HEK293 (cell line): ENCODE measurements at regions not wholly inside any gene's neighbourhood (a gene's known extent, or its start where the extent isn't known, plus 50 kb on each side); places are given as distances from the start of the nearest gene placed in this dataset.

Source experiments
- CTCF ChIA-PET: fragments of 350-600 bp; formaldehyde crosslinking; extraction: SDS; loops from one replicate; lab custom pipeline; 2021; ENCODE audit warnings: antibody characterized with exemption; lab: Yijun Ruan, JAX
- POLR2A ChIA-PET: fragments of 300-600 bp; formaldehyde crosslinking; extraction: SDS; loops from one replicate; lab custom pipeline; 2020; ENCODE audit warnings: antibody characterized with exemption, inconsistent platforms; lab: Yijun Ruan, JAX
- H3K27ac ChIP-seq: fragments of 200-500 bp; sonication (Bioruptor generic); 2 replicates; pipeline ENCODE4 v1.5.1; 2014; ENCODE audit warnings: low read depth, low read length, control low read depth, inconsistent platforms; ENCODE audit errors: extremely low read depth
- H3K36me3 ChIP-seq, 2 experiments: fragments of 200-500 bp in 1 of 2; sonication (Bioruptor generic) in 1 of 2; 1 replicate in 1 of 2; 2 replicates in 1 of 2; pipeline ENCODE4 v1.5.1; 2014 to 2017; ENCODE audit warnings: inconsistent platforms in 2 of 2, low read length in 2 of 2; ENCODE audit not compliant: control insufficient read depth in 2 of 2, insufficient read depth in 1 of 2
- H3K4me1 ChIP-seq: fragments of 200-500 bp; sonication (Bioruptor generic); 2 replicates; pipeline ENCODE4 v1.5.1; 2014; ENCODE audit warnings: mild to moderate bottlenecking, low read length, inconsistent platforms; ENCODE audit not compliant: control insufficient read depth, insufficient read depth
- H3K4me3 ChIP-seq: 2 replicates; pipeline ENCODE4 v1.5.1; 2011; ENCODE audit warnings: low read depth, mild to moderate bottlenecking, control low read depth, low read length, moderate library complexity
- H3K9me3 ChIP-seq: fragments of 200-500 bp; sonication (Bioruptor generic); 2 replicates; pipeline ENCODE4 v1.5.1; 2014; ENCODE audit warnings: low read depth, low read length, inconsistent platforms; ENCODE audit not compliant: control insufficient read depth, insufficient read depth
- GFI1B ChIP-seq: fragments of 450-650 bp; formaldehyde crosslinking; IDR thresholded peaks from 2 replicates; pipeline ENCODE4 v1.5.1; 2016; ENCODE audit warnings: missing biosample characterization, missing genetic modification characterization
- GLI4 ChIP-seq: fragments of 450-650 bp; formaldehyde crosslinking; IDR thresholded peaks from 2 replicates; pipeline ENCODE4 v1.5.1; 2016; ENCODE audit warnings: missing biosample characterization, missing genetic modification characterization
- HOXC10 ChIP-seq: sonication (generic); formaldehyde crosslinking; IDR thresholded peaks from 2 replicates; pipeline ENCODE4 v1.8.1; 2023; ENCODE audit warnings: mild to moderate bottlenecking, missing genetic modification reagents
- KLF8 ChIP-seq: fragments of 450-650 bp; formaldehyde crosslinking; IDR thresholded peaks from 2 replicates; pipeline ENCODE4 v1.5.1; 2016; ENCODE audit warnings: missing biosample characterization, missing genetic modification characterization
- ZBTB21 ChIP-seq: fragments of 450-650 bp; formaldehyde crosslinking; IDR thresholded peaks from 2 replicates; pipeline ENCODE4 v1.5.1; 2017; ENCODE audit warnings: missing biosample characterization, missing genetic modification characterization
- ZNF157 ChIP-seq: fragments of 450-650 bp; formaldehyde crosslinking; IDR thresholded peaks from 2 replicates; pipeline ENCODE4 v1.5.1; 2016; ENCODE audit warnings: missing biosample characterization, missing genetic modification characterization
- ZNF202 ChIP-seq: fragments of 450-650 bp; formaldehyde crosslinking; IDR thresholded peaks from 2 replicates; pipeline ENCODE4 v1.5.1; 2016; ENCODE audit warnings: missing biosample characterization, missing genetic modification characterization, borderline replicate concordance
- ZNF223 ChIP-seq: fragments of 450-650 bp; formaldehyde crosslinking; IDR thresholded peaks from 2 replicates; pipeline ENCODE4 v1.5.1; 2016; ENCODE audit warnings: missing biosample characterization, missing genetic modification characterization
- ZNF341 ChIP-seq: fragments of 450-650 bp; formaldehyde crosslinking; IDR thresholded peaks from 2 replicates; pipeline ENCODE4; 2016; ENCODE audit warnings: low read depth, missing biosample characterization, missing genetic modification characterization
- ZNF423 ChIP-seq: fragments of 450-650 bp; formaldehyde crosslinking; IDR thresholded peaks from 2 replicates; pipeline ENCODE4 v1.5.1; 2016; ENCODE audit warnings: missing biosample characterization, missing genetic modification characterization
- ZNF433 ChIP-seq: fragments of 450-650 bp; formaldehyde crosslinking; IDR thresholded peaks from 2 replicates; pipeline ENCODE4 v1.5.1; 2016; ENCODE audit warnings: missing biosample characterization, missing genetic modification characterization, low read depth
- ZNF561 ChIP-seq: fragments of 450-650 bp; IDR thresholded peaks from 2 replicates; pipeline ENCODE4 v1.5.1; 2018; ENCODE audit warnings: missing biosample characterization, missing genetic modification characterization, borderline replicate concordance
- ZNF670 ChIP-seq: fragments of 450-650 bp; formaldehyde crosslinking; IDR thresholded peaks from 2 replicates; pipeline ENCODE4 v1.5.1; 2016; ENCODE audit warnings: missing biosample characterization, missing genetic modification characterization, low read depth
- ZSCAN23 ChIP-seq: fragments of 450-650 bp; formaldehyde crosslinking; IDR thresholded peaks from 2 replicates; pipeline ENCODE4 v1.5.1; 2016; ENCODE audit warnings: missing biosample characterization, missing genetic modification characterization
- TF ChIP-seq, protein P1 (sequence below): fragments of 450-650 bp; formaldehyde crosslinking; IDR thresholded peaks from 2 replicates; pipeline ENCODE4 v1.5.1; 2016; ENCODE audit warnings: missing biosample characterization, missing genetic modification characterization
- TF ChIP-seq, protein P2 (sequence below): fragments of 450-650 bp; formaldehyde crosslinking; IDR thresholded peaks from 2 replicates; pipeline ENCODE4 v1.5.1; 2016; ENCODE audit warnings: missing biosample characterization, missing genetic modification characterization, borderline replicate concordance
- TF ChIP-seq, protein P3 (sequence below): fragments of 450-650 bp; formaldehyde crosslinking; IDR thresholded peaks from 2 replicates; pipeline ENCODE4 v1.5.1; 2016; ENCODE audit warnings: missing biosample characterization, missing genetic modification characterization, low read depth
- TF ChIP-seq, protein P4 (sequence below): fragments of 450-650 bp; formaldehyde crosslinking; IDR thresholded peaks from 2 replicates; pipeline ENCODE4 v1.5.1; 2016; ENCODE audit warnings: missing biosample characterization, missing genetic modification characterization
- TF ChIP-seq, protein P5 (sequence below): fragments of 450-650 bp; formaldehyde crosslinking; IDR thresholded peaks from 2 replicates; pipeline ENCODE4 v1.5.1; 2016; ENCODE audit warnings: missing biosample characterization, missing genetic modification characterization
- TF ChIP-seq, protein P6 (sequence below): fragments of 450-650 bp; formaldehyde crosslinking; IDR thresholded peaks from 2 replicates; pipeline ENCODE4; 2016; ENCODE audit warnings: missing biosample characterization, missing genetic modification characterization

DNA sequence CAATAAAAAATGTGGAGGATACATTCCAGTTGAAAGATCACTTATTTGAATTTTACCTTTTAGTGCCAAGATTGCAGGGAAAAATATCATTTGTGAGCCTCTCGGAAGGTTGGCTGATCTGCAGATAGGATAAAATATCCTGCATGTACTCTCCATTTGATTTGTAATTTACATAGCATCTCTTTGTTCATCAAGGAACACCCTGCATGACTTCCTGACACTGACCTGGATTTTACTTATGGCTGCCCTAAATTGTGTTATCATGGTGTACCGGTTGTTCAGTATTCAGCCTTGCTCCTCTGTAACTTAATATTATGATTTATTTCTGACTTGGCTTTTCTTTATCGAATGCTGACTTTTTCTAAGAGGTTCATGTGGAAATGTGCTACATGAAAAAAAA lies 226.4 kb downstream of the PIK3C3 start:
- H3K4me3 ChIP-seq, result no peak overlapping the region
- H3K27ac ChIP-seq, result no peak overlapping the region
- no peak for TF ChIP-seq ZNF157 (tag by site-specific recombination)
- TF ChIP-seq, protein P1, sequence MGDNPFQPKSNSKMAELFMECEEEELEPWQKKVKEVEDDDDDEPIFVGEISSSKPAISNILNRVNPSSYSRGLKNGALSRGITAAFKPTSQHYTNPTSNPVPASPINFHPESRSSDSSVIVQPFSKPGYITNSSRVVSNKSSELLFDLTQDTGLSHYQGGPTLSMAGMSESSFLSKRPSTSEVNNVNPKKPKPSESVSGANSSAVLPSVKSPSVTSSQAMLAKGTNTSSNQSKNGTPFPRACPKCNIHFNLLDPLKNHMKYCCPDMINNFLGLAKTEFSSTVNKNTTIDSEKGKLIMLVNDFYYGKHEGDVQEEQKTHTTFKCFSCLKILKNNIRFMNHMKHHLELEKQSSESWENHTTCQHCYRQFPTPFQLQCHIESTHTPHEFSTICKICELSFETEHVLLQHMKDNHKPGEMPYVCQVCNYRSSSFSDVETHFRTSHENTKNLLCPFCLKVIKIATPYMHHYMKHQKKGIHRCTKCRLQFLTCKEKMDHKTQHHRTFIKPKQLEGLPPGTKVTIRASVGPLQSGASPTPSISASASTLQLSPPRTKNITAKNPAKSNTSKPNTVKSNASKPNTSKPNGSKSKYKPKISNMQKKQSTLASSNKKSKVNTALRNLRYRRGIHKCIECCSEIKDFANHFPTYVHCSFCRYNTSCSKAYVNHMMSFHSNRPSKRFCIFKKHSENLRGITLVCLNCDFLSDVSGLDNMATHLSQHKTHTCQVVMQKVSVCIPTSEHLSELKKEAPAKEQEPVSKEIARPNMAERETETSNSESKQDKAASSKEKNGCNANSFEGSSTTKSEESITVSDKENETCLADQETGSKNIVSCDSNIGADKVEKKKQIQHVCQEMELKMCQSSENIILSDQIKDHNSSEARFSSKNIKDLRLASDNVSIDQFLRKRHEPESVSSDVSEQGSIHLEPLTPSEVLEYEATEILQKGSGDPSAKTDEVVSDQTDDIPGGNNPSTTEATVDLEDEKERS (tag by site-specific recombination), result no peak
- TF ChIP-seq, protein P2, sequence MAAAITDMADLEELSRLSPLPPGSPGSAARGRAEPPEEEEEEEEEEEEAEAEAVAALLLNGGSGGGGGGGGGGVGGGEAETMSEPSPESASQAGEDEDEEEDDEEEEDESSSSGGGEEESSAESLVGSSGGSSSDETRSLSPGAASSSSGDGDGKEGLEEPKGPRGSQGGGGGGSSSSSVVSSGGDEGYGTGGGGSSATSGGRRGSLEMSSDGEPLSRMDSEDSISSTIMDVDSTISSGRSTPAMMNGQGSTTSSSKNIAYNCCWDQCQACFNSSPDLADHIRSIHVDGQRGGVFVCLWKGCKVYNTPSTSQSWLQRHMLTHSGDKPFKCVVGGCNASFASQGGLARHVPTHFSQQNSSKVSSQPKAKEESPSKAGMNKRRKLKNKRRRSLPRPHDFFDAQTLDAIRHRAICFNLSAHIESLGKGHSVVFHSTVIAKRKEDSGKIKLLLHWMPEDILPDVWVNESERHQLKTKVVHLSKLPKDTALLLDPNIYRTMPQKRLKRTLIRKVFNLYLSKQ (tag by site-specific recombination), result no peak
- no peak for TF ChIP-seq HOXC10 (CRISPR knock-in tag)
- no peak for TF ChIP-seq GFI1B (tag by site-specific recombination)
- TF ChIP-seq, protein P3, sequence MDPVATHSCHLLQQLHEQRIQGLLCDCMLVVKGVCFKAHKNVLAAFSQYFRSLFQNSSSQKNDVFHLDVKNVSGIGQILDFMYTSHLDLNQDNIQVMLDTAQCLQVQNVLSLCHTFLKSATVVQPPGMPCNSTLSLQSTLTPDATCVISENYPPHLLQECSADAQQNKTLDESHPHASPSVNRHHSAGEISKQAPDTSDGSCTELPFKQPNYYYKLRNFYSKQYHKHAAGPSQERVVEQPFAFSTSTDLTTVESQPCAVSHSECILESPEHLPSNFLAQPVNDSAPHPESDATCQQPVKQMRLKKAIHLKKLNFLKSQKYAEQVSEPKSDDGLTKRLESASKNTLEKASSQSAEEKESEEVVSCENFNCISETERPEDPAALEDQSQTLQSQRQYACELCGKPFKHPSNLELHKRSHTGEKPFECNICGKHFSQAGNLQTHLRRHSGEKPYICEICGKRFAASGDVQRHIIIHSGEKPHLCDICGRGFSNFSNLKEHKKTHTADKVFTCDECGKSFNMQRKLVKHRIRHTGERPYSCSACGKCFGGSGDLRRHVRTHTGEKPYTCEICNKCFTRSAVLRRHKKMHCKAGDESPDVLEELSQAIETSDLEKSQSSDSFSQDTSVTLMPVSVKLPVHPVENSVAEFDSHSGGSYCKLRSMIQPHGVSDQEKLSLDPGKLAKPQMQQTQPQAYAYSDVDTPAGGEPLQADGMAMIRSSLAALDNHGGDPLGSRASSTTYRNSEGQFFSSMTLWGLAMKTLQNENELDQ (tag by site-specific recombination), result no peak
- TF ChIP-seq ZSCAN23, result no peak
- no peak for TF ChIP-seq ZNF202 (tag by site-specific recombination)
- TF ChIP-seq GLI4 (tag by site-specific recombination), result no peak
- TF ChIP-seq, protein P4, sequence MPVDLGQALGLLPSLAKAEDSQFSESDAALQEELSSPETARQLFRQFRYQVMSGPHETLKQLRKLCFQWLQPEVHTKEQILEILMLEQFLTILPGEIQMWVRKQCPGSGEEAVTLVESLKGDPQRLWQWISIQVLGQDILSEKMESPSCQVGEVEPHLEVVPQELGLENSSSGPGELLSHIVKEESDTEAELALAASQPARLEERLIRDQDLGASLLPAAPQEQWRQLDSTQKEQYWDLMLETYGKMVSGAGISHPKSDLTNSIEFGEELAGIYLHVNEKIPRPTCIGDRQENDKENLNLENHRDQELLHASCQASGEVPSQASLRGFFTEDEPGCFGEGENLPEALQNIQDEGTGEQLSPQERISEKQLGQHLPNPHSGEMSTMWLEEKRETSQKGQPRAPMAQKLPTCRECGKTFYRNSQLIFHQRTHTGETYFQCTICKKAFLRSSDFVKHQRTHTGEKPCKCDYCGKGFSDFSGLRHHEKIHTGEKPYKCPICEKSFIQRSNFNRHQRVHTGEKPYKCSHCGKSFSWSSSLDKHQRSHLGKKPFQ, result no peak
- no peak for TF ChIP-seq ZNF433
- TF ChIP-seq, protein P5, sequence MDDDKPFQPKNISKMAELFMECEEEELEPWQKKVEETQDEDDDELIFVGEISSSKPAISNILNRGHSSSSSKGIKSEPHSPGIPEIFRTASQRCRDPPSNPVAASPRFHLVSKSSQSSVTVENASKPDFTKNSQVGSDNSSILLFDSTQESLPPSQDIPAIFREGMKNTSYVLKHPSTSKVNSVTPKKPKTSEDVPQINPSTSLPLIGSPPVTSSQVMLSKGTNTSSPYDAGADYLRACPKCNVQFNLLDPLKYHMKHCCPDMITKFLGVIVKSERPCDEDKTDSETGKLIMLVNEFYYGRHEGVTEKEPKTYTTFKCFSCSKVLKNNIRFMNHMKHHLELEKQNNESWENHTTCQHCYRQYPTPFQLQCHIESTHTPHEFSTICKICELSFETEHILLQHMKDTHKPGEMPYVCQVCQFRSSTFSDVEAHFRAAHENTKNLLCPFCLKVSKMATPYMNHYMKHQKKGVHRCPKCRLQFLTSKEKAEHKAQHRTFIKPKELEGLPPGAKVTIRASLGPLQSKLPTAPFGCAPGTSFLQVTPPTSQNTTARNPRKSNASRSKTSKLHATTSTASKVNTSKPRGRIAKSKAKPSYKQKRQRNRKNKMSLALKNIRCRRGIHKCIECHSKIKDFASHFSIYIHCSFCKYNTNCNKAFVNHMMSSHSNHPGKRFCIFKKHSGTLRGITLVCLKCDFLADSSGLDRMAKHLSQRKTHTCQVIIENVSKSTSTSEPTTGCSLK (tag by site-specific recombination), result no peak
- TF ChIP-seq ZNF341 (tag by site-specific recombination), result no peak
- no peak for TF ChIP-seq ZNF423 (tag by site-specific recombination)
- TF ChIP-seq, protein P6, sequence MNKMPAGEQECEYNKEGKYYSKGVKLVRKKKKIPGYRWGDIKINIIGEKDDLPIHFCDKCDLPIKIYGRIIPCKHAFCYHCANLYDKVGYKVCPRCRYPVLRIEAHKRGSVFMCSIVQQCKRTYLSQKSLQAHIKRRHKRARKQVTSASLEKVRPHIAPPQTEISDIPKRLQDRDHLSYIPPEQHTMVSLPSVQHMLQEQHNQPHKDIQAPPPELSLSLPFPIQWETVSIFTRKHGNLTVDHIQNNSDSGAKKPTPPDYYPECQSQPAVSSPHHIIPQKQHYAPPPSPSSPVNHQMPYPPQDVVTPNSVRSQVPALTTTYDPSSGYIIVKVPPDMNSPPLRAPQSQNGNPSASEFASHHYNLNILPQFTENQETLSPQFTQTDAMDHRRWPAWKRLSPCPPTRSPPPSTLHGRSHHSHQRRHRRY (tag by site-specific recombination), result no peak
- TF ChIP-seq ZNF561 (tag by site-specific recombination), result no peak
- TF ChIP-seq KLF8 (tag by site-specific recombination), result no peak
- TF ChIP-seq ZBTB21 (tag by site-specific recombination), result no peak
- no peak for TF ChIP-seq ZNF670 (tag by site-specific recombination)
- TF ChIP-seq ZNF223 (tag by site-specific recombination), result no peak
- H3K36me3 ChIP-seq, result no peaks in the 10 kb centered on the region
- CTCF ChIA-PET, result no interaction called here
- no peaks in the 10 kb centered on the region for H3K4me1 ChIP-seq
- POLR2A ChIA-PET, result no interaction called here
- no peaks in the 10 kb centered on the region for H3K9me3 ChIP-seq
